Cerebellar cortex (tissue), 1 donor: ENCODE measurements at regions not wholly inside any gene's neighbourhood (a gene's known extent, or its start where the extent isn't known, plus 50 kb on each side); places are given as distances from the start of the nearest gene placed in this dataset.
"Not testable (repeated sequence)": the region's sequence is repeated elsewhere in the genome, so short reads cannot be mapped to it uniquely, and the experiment has no call there.

Source experiments
- DNase-seq: peaks from one replicate; pipeline ENCODE4 v3.0.0-alpha.2; 2015; ENCODE audit warnings: low spot score

- DNase-seq = no peak
Measured at GRCh38 chr7:106376026-106376799, 91.4 kb upstream of the NAMPT start.

- DNase-seq = no peak
Measured at GRCh38 chr7:106375499-106375898, 90.7 kb upstream of the NAMPT start.

GRCh38 chr7:106374437-106374836 is 89.7 kb upstream of the NAMPT start:
- no peak for DNase-seq

- no peak for DNase-seq
Measured at GRCh38 chr7:106372595-106373318, 88.0 kb upstream of the NAMPT start.

- DNase-seq = no peak
Measured at GRCh38 chr7:106372126-106372525, 87.3 kb upstream of the NAMPT start.

GRCh38 chr7:106371629-106372028 is 86.8 kb upstream of the NAMPT start:
- no peak for DNase-seq

- no peak for DNase-seq
Measured at GRCh38 chr7:106370542-106370941, 85.8 kb upstream of the NAMPT start.

GRCh38 chr7:106369816-106370215 is 85.0 kb upstream of the NAMPT start:
- no peak for DNase-seq

GRCh38 chr7:106369352-106369751 is 84.6 kb upstream of the NAMPT start:
- no peak for DNase-seq

GRCh38 chr7:106367664-106368063 is 82.9 kb upstream of the NAMPT start:
- DNase-seq = no peak

- DNase-seq = peak; percentile 34
Measured at GRCh38 chr7:106367018-106367420, 82.2 kb upstream of the NAMPT start.

GRCh38 chr7:106365252-106366005 is 80.6 kb upstream of the NAMPT start:
- DNase-seq = no peak

GRCh38 chr7:106362507-106362906 is 77.7 kb upstream of the NAMPT start:
- not testable (repeated sequence) for DNase-seq

GRCh38 chr7:106358103-106358663 is 73.4 kb upstream of the NAMPT start:
- no peak for DNase-seq

- DNase-seq = no peak
Measured at GRCh38 chr7:106357675-106358074, 72.9 kb upstream of the NAMPT start.

- DNase-seq = no peak
Measured at GRCh38 chr7:106354822-106355221, 70.0 kb upstream of the NAMPT start.

- DNase-seq = no peak
Measured at GRCh38 chr7:106353944-106354343, 69.2 kb upstream of the NAMPT start.

- no peak for DNase-seq
Measured at GRCh38 chr7:106348231-106348630, 63.4 kb upstream of the NAMPT start.

- no peak for DNase-seq
Measured at GRCh38 chr7:106347229-106347833, 62.5 kb upstream of the NAMPT start.

- DNase-seq = no peak
Measured at GRCh38 chr7:106346678-106347217, 62.0 kb upstream of the NAMPT start.

- no peak for DNase-seq
Measured at GRCh38 chr7:106346167-106346677, 61.4 kb upstream of the NAMPT start.
